HCT116 (cell line): ENCODE measurements at regions not wholly inside any gene's neighbourhood (a gene's known extent, or its start where the extent isn't known, plus 50 kb on each side); places are given as distances from the start of the nearest gene placed in this dataset.

Source experiments
- EZH2 ChIP-seq: fragments of 200-600 bp; sonication (generic); IDR thresholded peaks from 2 replicates; pipeline ENCODE4 v1.6.1; 2017; ENCODE audit warnings: antibody characterized with exemption, mixed run types
- POLR2A ChIP-seq: IDR thresholded peaks from 2 replicates; pipeline ENCODE4 v1.7.0; 2011; ENCODE audit warnings: borderline replicate concordance; ENCODE audit not compliant: insufficient read depth, insufficient read length; ENCODE audit errors: extremely low read depth
- POLR2AphosphoS5 ChIP-seq: IDR thresholded peaks from 2 replicates; pipeline ENCODE4 v1.6.1; 2011; ENCODE audit warnings: mild to moderate bottlenecking, low read depth, low read length, moderate library complexity
- ZNF274 ChIP-seq: fragments of 200-500 bp; sonication (Bioruptor generic); IDR thresholded peaks from 2 replicates; pipeline ENCODE4 v1.6.1; 2014; ENCODE audit warnings: mild to moderate bottlenecking, low read depth, low read length, inconsistent platforms
- TF ChIP-seq, protein P1 (sequence below), 3 experiments: fragments of 200-600 bp in 1 of 3; sonication (generic) in 1 of 3; IDR thresholded peaks in 2 of 3; conservative IDR thresholded peaks in 1 of 3; 2 replicates each; pipeline ENCODE4 v1.5.1; 2012 to 2017; ENCODE audit warnings: low read depth in 2 of 3, low read length in 2 of 3, antibody characterized with exemption in 1 of 3, borderline replicate concordance in 1 of 3, control low read depth in 1 of 3, mild to moderate bottlenecking in 1 of 3, mixed read lengths in 1 of 3, mixed run types in 1 of 3, moderate library complexity in 1 of 3; ENCODE audit not compliant: insufficient read depth in 1 of 3

- TF ChIP-seq EZH2, result no peak
- TF ChIP-seq POLR2AphosphoS5, result no peak
- no peak for TF ChIP-seq POLR2A
- no peak for TF ChIP-seq ZNF274
- TF ChIP-seq, protein P1, sequence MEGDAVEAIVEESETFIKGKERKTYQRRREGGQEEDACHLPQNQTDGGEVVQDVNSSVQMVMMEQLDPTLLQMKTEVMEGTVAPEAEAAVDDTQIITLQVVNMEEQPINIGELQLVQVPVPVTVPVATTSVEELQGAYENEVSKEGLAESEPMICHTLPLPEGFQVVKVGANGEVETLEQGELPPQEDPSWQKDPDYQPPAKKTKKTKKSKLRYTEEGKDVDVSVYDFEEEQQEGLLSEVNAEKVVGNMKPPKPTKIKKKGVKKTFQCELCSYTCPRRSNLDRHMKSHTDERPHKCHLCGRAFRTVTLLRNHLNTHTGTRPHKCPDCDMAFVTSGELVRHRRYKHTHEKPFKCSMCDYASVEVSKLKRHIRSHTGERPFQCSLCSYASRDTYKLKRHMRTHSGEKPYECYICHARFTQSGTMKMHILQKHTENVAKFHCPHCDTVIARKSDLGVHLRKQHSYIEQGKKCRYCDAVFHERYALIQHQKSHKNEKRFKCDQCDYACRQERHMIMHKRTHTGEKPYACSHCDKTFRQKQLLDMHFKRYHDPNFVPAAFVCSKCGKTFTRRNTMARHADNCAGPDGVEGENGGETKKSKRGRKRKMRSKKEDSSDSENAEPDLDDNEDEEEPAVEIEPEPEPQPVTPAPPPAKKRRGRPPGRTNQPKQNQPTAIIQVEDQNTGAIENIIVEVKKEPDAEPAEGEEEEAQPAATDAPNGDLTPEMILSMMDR (IDR thresholded peaks at IDR 0.05 in 2 of 3, conservative IDR thresholded peaks at IDR 0.05 in 1 of 3; ENCODE audit: borderline replicate concordance in 1 of 3, insufficient read depth in 1 of 3, low read depth in 2 of 3, low read length in 2 of 3), result no peak
Observed at GRCh38 chr7:136594739-136595144, 273.7 kb upstream of the CHRM2 start.
